ENCODE measurements at regions not wholly inside any gene's neighbourhood (a gene's known extent, or its start where the extent isn't known, plus 50 kb on each side); places are given as distances from the start of the nearest gene placed in this dataset.

DNA sequence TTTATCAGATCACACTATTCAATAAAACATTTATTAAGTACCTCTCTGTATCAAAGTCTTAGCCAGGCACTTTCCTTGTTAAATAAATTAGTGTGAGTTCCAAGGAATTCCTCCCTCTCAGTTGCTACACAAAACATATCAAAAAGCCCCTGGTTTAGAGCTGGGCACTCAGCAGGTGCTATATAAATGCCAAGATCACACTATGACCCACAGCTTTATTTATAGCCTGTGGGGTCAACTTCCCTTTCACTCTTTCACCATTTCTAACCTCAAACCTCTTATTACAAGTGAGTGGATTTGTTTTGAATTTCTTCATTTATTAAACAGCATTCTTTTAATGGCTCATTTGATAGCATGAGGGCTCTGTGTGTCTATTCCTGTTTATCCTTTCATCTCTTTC lies 112.6 kb upstream of the MPHOSPH6 start:
- TF ChIP-seq SUZ12 (IDR thresholded peaks at IDR 0.05) (no peak), FOXM1 (IDR thresholded peaks at IDR 0.05; ENCODE audit: borderline replicate concordance) (no peak), ZNF384 (IDR thresholded peaks at IDR 0.05) (no peak), ARNT (IDR thresholded peaks at IDR 0.05) (no peak), HDGF (IDR thresholded peaks at IDR 0.05; ENCODE audit: borderline replicate concordance) (no peak), ELF4 (IDR thresholded peaks at IDR 0.05) (no peak), BHLHE40 (IDR thresholded peaks at IDR 0.05; ENCODE audit: borderline replicate concordance) (no peak), SP1 (IDR thresholded peaks at IDR 0.05) (no peak), FOXA1 (IDR thresholded peaks at IDR 0.05) (no peak), L3MBTL2 (conservative IDR thresholded peaks at IDR 0.05) (no peak), FOXK2 (IDR thresholded peaks at IDR 0.05) (no peak), LEF1 (IDR thresholded peaks at IDR 0.05; ENCODE audit: borderline replicate concordance) (no peak)

Data from HEK293T (cell line).